ENCODE measurements at regions not wholly inside any gene's neighbourhood (a gene's known extent, or its start where the extent isn't known, plus 50 kb on each side); places are given as distances from the start of the nearest gene placed in this dataset.
"Not testable (repeated sequence)": the region's sequence is repeated elsewhere in the genome, so short reads cannot be mapped to it uniquely, and the experiment has no call there.

GRCh38 chr6:2598867-2599266 is 151.9 kb downstream of the MYLK4 start:
- no peaks in the 10 kb centered on the region for H3K36me3 ChIP-seq (ENCODE audit: control insufficient read depth in 2 of 3, insufficient read depth in 3 of 3, low read length in 3 of 3)
- H3K9me3 ChIP-seq (ENCODE audit: control insufficient read depth in 2 of 3, insufficient read depth in 1 of 3, low read length in 3 of 3), result no peaks in the 10 kb centered on the region
- intact Hi-C loops (cut with DNase I), result no loop called here
- H3K9ac ChIP-seq (ENCODE audit: low read length in 3 of 3), result no peak overlapping the region
- H3K4me3 ChIP-seq (ENCODE audit: low read length in 3 of 3), result no peak overlapping the region
- H3K4me1 ChIP-seq (ENCODE audit: control insufficient read depth in 2 of 3, insufficient read depth in 2 of 3, low read depth in 1 of 3, low read length in 3 of 3), result no peaks in the 10 kb centered on the region
- TF ChIP-seq CTCF (IDR thresholded peaks at IDR 0.05; ENCODE audit: borderline replicate concordance, extremely low read depth, insufficient read depth), result no peak
- no peak for DNase-seq
- H3K27ac ChIP-seq (ENCODE audit: low read depth in 2 of 2, low read length in 2 of 2), result no peak overlapping the region
- no peak for FAIRE-seq
- H3K27me3 ChIP-seq (ENCODE audit: control insufficient read depth, insufficient read depth, low read length), result no peaks in the 10 kb centered on the region

GRCh38 chr6:2597991-2598390 is 152.7 kb downstream of the MYLK4 start:
- Histone ChIP-seq H3K9me3 (ENCODE audit: control insufficient read depth in 2 of 3, insufficient read depth in 1 of 3, low read length in 3 of 3) (no peaks in the 10 kb centered on the region), H3K27ac (ENCODE audit: low read depth in 2 of 2, low read length in 2 of 2) (no peak overlapping the region), H3K4me3 (ENCODE audit: low read length in 3 of 3) (no peak overlapping the region), H3K9ac (ENCODE audit: low read length in 3 of 3) (no peak overlapping the region), H3K36me3 (ENCODE audit: control insufficient read depth in 2 of 3, insufficient read depth in 3 of 3, low read length in 3 of 3) (no peaks in the 10 kb centered on the region), H3K27me3 (ENCODE audit: control insufficient read depth, insufficient read depth, low read length) (no peaks in the 10 kb centered on the region), H3K4me1 (ENCODE audit: control insufficient read depth in 2 of 3, insufficient read depth in 2 of 3, low read depth in 1 of 3, low read length in 3 of 3) (no peaks in the 10 kb centered on the region)
- FAIRE-seq (no peak), DNase-seq (no peak)
- TF ChIP-seq CTCF (IDR thresholded peaks at IDR 0.05; ENCODE audit: borderline replicate concordance, extremely low read depth, insufficient read depth), result no peak
- intact Hi-C loops (cut with DNase I), result no loop called here

- H3K4me1 ChIP-seq (ENCODE audit: control insufficient read depth in 2 of 3, insufficient read depth in 2 of 3, low read depth in 1 of 3, low read length in 3 of 3); H3K9me3 ChIP-seq (ENCODE audit: control insufficient read depth in 2 of 3, insufficient read depth in 1 of 3, low read length in 3 of 3); H3K27ac ChIP-seq (ENCODE audit: low read depth in 2 of 2, low read length in 2 of 2); H3K9ac ChIP-seq (ENCODE audit: low read length in 3 of 3); FAIRE-seq; H3K36me3 ChIP-seq (ENCODE audit: control insufficient read depth in 2 of 3, insufficient read depth in 3 of 3, low read length in 3 of 3); intact Hi-C loops (cut with DNase I); H3K27me3 ChIP-seq (ENCODE audit: control insufficient read depth, insufficient read depth, low read length); DNase-seq; H3K4me3 ChIP-seq (ENCODE audit: low read length in 3 of 3): not testable (repeated sequence)
These were observed 153.3 kb downstream of the MYLK4 start for GRCh38 chr6:2597457-2597856.

- Histone ChIP-seq H3K9ac (ENCODE audit: low read length in 3 of 3) (no peak overlapping the region), H3K9me3 (ENCODE audit: control insufficient read depth in 2 of 3, insufficient read depth in 1 of 3, low read length in 3 of 3) (no peaks in the 10 kb centered on the region), H3K27me3 (ENCODE audit: control insufficient read depth, insufficient read depth, low read length) (no peaks in the 10 kb centered on the region), H3K4me3 (ENCODE audit: low read length in 3 of 3) (no peak overlapping the region), H3K27ac (ENCODE audit: low read depth in 2 of 2, low read length in 2 of 2) (no peak overlapping the region), H3K4me1 (ENCODE audit: control insufficient read depth in 2 of 3, insufficient read depth in 2 of 3, low read depth in 1 of 3, low read length in 3 of 3) (no peaks in the 10 kb centered on the region), H3K36me3 (ENCODE audit: control insufficient read depth in 2 of 3, insufficient read depth in 3 of 3, low read length in 3 of 3) (no peaks in the 10 kb centered on the region)
- intact Hi-C loops (cut with DNase I), result no loop called here
- DNase-seq, result peak in 2 of 5 donors; percentile 24 to 26
- FAIRE-seq, result no peak
- no peak for TF ChIP-seq CTCF (IDR thresholded peaks at IDR 0.05; ENCODE audit: borderline replicate concordance, extremely low read depth, insufficient read depth)
These were observed 154.5 kb downstream of the MYLK4 start for GRCh38 chr6:2596222-2596621.

All from kidney (tissue), 13 donors.